C4-2B (cell line): ENCODE measurements at regions not wholly inside any gene's neighbourhood (a gene's known extent, or its start where the extent isn't known, plus 50 kb on each side); places are given as distances from the start of the nearest gene placed in this dataset.

Experiments used
- ZFX ChIP-seq: fragments of 450-650 bp; IDR thresholded peaks from 2 replicates; pipeline ENCODE4 v1.6.1; 2017
- TF ChIP-seq, protein P1 (sequence below): fragments of 450-650 bp; conservative IDR thresholded peaks from 2 replicates; pipeline ENCODE4 v1.5.1; 2017; ENCODE audit warnings: mild to moderate bottlenecking

DNA sequence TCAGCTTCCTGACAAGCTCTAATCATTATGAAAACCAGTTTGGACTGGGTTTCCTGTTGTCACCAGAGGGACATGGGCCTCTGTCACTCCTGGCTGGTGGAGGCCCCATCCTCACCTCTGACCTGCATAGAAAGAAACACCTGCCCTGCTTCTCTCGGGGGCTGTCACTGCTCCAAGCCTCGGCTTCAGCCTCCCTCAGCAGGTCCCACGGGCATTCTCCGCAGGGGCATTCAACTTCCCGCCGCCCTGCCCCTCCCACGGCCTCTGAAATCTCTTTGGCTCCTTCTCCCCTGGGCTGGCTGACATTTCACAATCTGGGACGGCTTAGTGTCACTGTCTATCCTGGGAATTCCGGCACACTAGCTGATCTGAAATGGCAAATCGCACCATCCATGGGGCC is 257.9 kb downstream of the CTTN start:
- TF ChIP-seq, protein P1, sequence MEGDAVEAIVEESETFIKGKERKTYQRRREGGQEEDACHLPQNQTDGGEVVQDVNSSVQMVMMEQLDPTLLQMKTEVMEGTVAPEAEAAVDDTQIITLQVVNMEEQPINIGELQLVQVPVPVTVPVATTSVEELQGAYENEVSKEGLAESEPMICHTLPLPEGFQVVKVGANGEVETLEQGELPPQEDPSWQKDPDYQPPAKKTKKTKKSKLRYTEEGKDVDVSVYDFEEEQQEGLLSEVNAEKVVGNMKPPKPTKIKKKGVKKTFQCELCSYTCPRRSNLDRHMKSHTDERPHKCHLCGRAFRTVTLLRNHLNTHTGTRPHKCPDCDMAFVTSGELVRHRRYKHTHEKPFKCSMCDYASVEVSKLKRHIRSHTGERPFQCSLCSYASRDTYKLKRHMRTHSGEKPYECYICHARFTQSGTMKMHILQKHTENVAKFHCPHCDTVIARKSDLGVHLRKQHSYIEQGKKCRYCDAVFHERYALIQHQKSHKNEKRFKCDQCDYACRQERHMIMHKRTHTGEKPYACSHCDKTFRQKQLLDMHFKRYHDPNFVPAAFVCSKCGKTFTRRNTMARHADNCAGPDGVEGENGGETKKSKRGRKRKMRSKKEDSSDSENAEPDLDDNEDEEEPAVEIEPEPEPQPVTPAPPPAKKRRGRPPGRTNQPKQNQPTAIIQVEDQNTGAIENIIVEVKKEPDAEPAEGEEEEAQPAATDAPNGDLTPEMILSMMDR, result no peak
- no peak for TF ChIP-seq ZFX
